ENCODE measurements at regions not wholly inside any gene's neighbourhood (a gene's known extent, or its start where the extent isn't known, plus 50 kb on each side); places are given as distances from the start of the nearest gene placed in this dataset.

- TF ChIP-seq CEBPZ (IDR thresholded peaks at IDR 0.05; ENCODE audit: low read depth, low read length) (no peak), IKZF2 (IDR thresholded peaks at IDR 0.05) (no peak)
Observed at GRCh38 chr5:7978114-7978513, 109.2 kb downstream of the MTRR start (continued).

GRCh38 chr5:7978991-7979390 is 110.0 kb downstream of the MTRR start:
- ChIA-PET CTCF (no interaction called here), POLR2A (no interaction called here), RAD21 (ENCODE audit: unreplicated experiment) (no interaction called here), SMC1A (ENCODE audit: uncharacterized antibody, unreplicated experiment) (no interaction called here)
- FAIRE-seq: no peak
- Histone ChIP-seq H3K27me3 (replicated peaks in 1 of 2; ENCODE audit: control insufficient read depth in 2 of 2, insufficient read depth in 2 of 2, low read length in 1 of 2) (no peaks in the 10 kb centered on the region; a peak in 1 of 4 replicates), H3K4me3 (no peak overlapping the region), H3K9ac (ENCODE audit: control insufficient read depth, insufficient read depth, low read length) (no peak overlapping the region), H2AFZ (ENCODE audit: control insufficient read depth, low read depth, low read length) (no peak overlapping the region), H4K20me1 (ENCODE audit: control insufficient read depth, insufficient read depth) (no peaks in the 10 kb centered on the region), H3K4me1 (ENCODE audit: control insufficient read depth, insufficient read depth, low read length) (no peaks in the 10 kb centered on the region), H3K36me3 (ENCODE audit: control insufficient read depth in 2 of 2, insufficient read depth in 2 of 2, low read length in 1 of 2) (no peaks in the 10 kb centered on the region), H3K4me2 (ENCODE audit: control insufficient read depth, insufficient read depth) (no peak overlapping the region), H3K27ac (ENCODE audit: control insufficient read depth, insufficient read depth) (no peak overlapping the region), H3K79me2 (ENCODE audit: control insufficient read depth, insufficient read depth, low read length) (no peaks in the 10 kb centered on the region), H3K9me3 (replicated peaks; ENCODE audit: control insufficient read depth, insufficient read depth, low read length) (no peaks in the 10 kb centered on the region)
- no TSS peak for BruUV-seq (replicated peaks)
- no peak for ATAC-seq
- in situ Hi-C loops (cut with MboI): no loop called here
- no peak for DNase-seq (ENCODE audit: low read depth, low spot score)
- intact Hi-C loops (cut with micrococcal nuclease; ENCODE audit: unreplicated experiment): no loop called here
- 3% methylated on average over 2 of the region's 2 CpGs for WGBS (ENCODE audit: insufficient coverage, insufficient replicate concordance, low lambda C conversion rate, missing lambda C conversion rate)
- no peak for TF ChIP-seq USF1 (IDR thresholded peaks at IDR 0.05; ENCODE audit: borderline replicate concordance, extremely low read length, insufficient read depth, low read depth, low read length)
- no peak for TF ChIP-seq RFX5 (IDR thresholded peaks at IDR 0.05; ENCODE audit: low read depth, low read length)
- no peak for TF ChIP-seq IRF5 (IDR thresholded peaks at IDR 0.05; ENCODE audit: borderline replicate concordance)
- TF ChIP-seq HDAC6 (IDR thresholded peaks at IDR 0.05; ENCODE audit: unreplicated experiment): no peak
- TF ChIP-seq ATF7 (IDR thresholded peaks at IDR 0.05; ENCODE audit: low read depth): no peak
- no peak for TF ChIP-seq YBX1 (IDR thresholded peaks at IDR 0.05)
- TF ChIP-seq ZZZ3 (IDR thresholded peaks at IDR 0.05; ENCODE audit: control insufficient read depth, insufficient read length, low read depth): no peak
- TF ChIP-seq STAT1 (conservative IDR thresholded peaks at IDR 0.05): no peak
- no peak for TF ChIP-seq ATF3 (IDR thresholded peaks at IDR 0.05; ENCODE audit: borderline replicate concordance, extremely low read depth, low read depth, low read length)
- no peak for TF ChIP-seq HDAC2 (IDR thresholded peaks at IDR 0.05)
- TF ChIP-seq RELB (IDR thresholded peaks at IDR 0.05; ENCODE audit: low read depth): no peak
- no peak for TF ChIP-seq HDGF (IDR thresholded peaks at IDR 0.05)

All from GM12878 (cell line).